SK-N-MC (cell line): ENCODE measurements at regions not wholly inside any gene's neighbourhood (a gene's known extent, or its start where the extent isn't known, plus 50 kb on each side); places are given as distances from the start of the nearest gene placed in this dataset.

Experiments
- EZH2 ChIP-seq: fragments of 200-600 bp; sonication (generic); IDR thresholded peaks from one replicate; pipeline ENCODE4 v1.6.1; 2017; ENCODE audit warnings: antibody characterized with exemption
- FOXP2 ChIP-seq: optimal IDR thresholded peaks from 2 replicates; pipeline ENCODE3; 2011; ENCODE audit warnings: mild to moderate bottlenecking, moderate library complexity; ENCODE audit not compliant: insufficient read depth; ENCODE audit errors: extremely low read length, control extremely low read depth
- POLR2AphosphoS5 ChIP-seq: IDR thresholded peaks from 2 replicates; pipeline ENCODE4 v1.6.1; 2012; ENCODE audit warnings: mild to moderate bottlenecking, low read depth, low read length, borderline replicate concordance

GRCh38 chr13:59435024-59435423, 728.7 kb downstream of the DIAPH3 start:
- TF ChIP-seq FOXP2 (no peak), POLR2AphosphoS5 (no peak), EZH2 (no peak)
